GM12892 (cell line): ENCODE measurements at regions not wholly inside any gene's neighbourhood (a gene's known extent, or its start where the extent isn't known, plus 50 kb on each side); places are given as distances from the start of the nearest gene placed in this dataset.

Source experiments
- DNase-seq: peaks from one replicate; pipeline ENCODE4 v3.0.0; 2011; ENCODE audit not compliant: insufficient read length
- FAIRE-seq: peaks from 2 replicates; lab custom pipeline; 2011; peaks lifted over from hg19 to GRCh38; lab: Jason Lieb, UNC
- POLR2A ChIP-seq: IDR thresholded peaks from 2 replicates; pipeline ENCODE4 v1.6.1; 2011; ENCODE audit warnings: low read depth, low read length, control low read depth
- POLR2AphosphoS5 ChIP-seq: IDR thresholded peaks from 2 replicates; pipeline ENCODE4 v1.6.1; 2011; ENCODE audit warnings: low read depth, low read length, control low read depth
- TAF1 ChIP-seq: IDR thresholded peaks from 2 replicates; pipeline ENCODE4 v1.6.1; 2011; ENCODE audit warnings: low read depth, mild to moderate bottlenecking, control low read depth, low read length, borderline replicate concordance

GRCh38 chr6:140230282-140230681 is 855.8 kb upstream of the CITED2 start:
- DNase-seq, result no peak
- no peak for FAIRE-seq
- TF ChIP-seq POLR2A (no peak), POLR2AphosphoS5 (no peak), TAF1 (no peak)

- no peak for FAIRE-seq
- DNase-seq, result no peak
- no peak for TF ChIP-seq TAF1
- TF ChIP-seq POLR2A, result no peak
- TF ChIP-seq POLR2AphosphoS5, result no peak
Measured at GRCh38 chr6:140228491-140228890, 854.0 kb upstream of the CITED2 start.

- DNase-seq (no peak), FAIRE-seq (no peak)
- TF ChIP-seq TAF1, result no peak
- TF ChIP-seq POLR2AphosphoS5, result no peak
- no peak for TF ChIP-seq POLR2A
Measured at GRCh38 chr6:140226637-140227036, 852.2 kb upstream of the CITED2 start.

GRCh38 chr6:140225701-140226436 is 851.4 kb upstream of the CITED2 start:
- TF ChIP-seq POLR2A (no peak), TAF1 (no peak), POLR2AphosphoS5 (no peak)
- no peak for FAIRE-seq

GRCh38 chr6:140217283-140217682 is 842.8 kb upstream of the CITED2 start:
- TF ChIP-seq POLR2A (no peak), TAF1 (no peak), POLR2AphosphoS5 (no peak)
- DNase-seq (no peak), FAIRE-seq (no peak)

More at GRCh38 chr6:140225701-140226436, 851.4 kb upstream of the CITED2 start:
- DNase-seq, result no peak

- TF ChIP-seq POLR2A, result no peak
- TF ChIP-seq POLR2AphosphoS5, result no peak
- no peak for TF ChIP-seq TAF1
- FAIRE-seq (no peak), DNase-seq (no peak)
Measured at GRCh38 chr6:140209775-140210174, 835.3 kb upstream of the CITED2 start.

- DNase-seq (no peak), FAIRE-seq (no peak)
- TF ChIP-seq TAF1 (no peak), POLR2A (no peak), POLR2AphosphoS5 (no peak)
Measured at GRCh38 chr6:140208286-140208685, 833.8 kb upstream of the CITED2 start.

- FAIRE-seq, result no peak
- TF ChIP-seq POLR2A (no peak), POLR2AphosphoS5 (no peak), TAF1 (no peak)
- DNase-seq, result no peak
Measured at GRCh38 chr6:140205795-140206593, 831.5 kb upstream of the CITED2 start.

GRCh38 chr6:140204154-140204553 is 829.7 kb upstream of the CITED2 start:
- DNase-seq, result no peak
- TF ChIP-seq POLR2AphosphoS5 (no peak), TAF1 (no peak), POLR2A (no peak)
- no peak for FAIRE-seq

- no peak for TF ChIP-seq TAF1
- no peak for TF ChIP-seq POLR2AphosphoS5
- TF ChIP-seq POLR2A, result no peak
- FAIRE-seq (no peak), DNase-seq (no peak)
Measured at GRCh38 chr6:140203661-140204147, 829.3 kb upstream of the CITED2 start.

GRCh38 chr6:140202964-140203515 is 828.6 kb upstream of the CITED2 start:
- no peak for DNase-seq
- FAIRE-seq, result no peak
- no peak for TF ChIP-seq TAF1

GRCh38 chr6:140201787-140202458 is 827.5 kb upstream of the CITED2 start:
- DNase-seq (no peak), FAIRE-seq (no peak)

More at GRCh38 chr6:140201787-140202458, 827.5 kb upstream of the CITED2 start:
- TF ChIP-seq POLR2AphosphoS5, result no peak
- TF ChIP-seq TAF1, result no peak
- no peak for TF ChIP-seq POLR2A
